ENCODE measurements at regions not wholly inside any gene's neighbourhood (a gene's known extent, or its start where the extent isn't known, plus 50 kb on each side); places are given as distances from the start of the nearest gene placed in this dataset.

- no peak overlapping the region for H3K4me3 ChIP-seq (ENCODE audit: low read depth, low read length)
- DNase-seq (ENCODE audit: low read depth): peak; percentile 83
- no peak for TF ChIP-seq CTCF (conservative IDR thresholded peaks at IDR 0.05; ENCODE audit: low read depth, low read length)
Measured at GRCh38 chr7:18177815-18178660, 150.4 kb upstream of the PRPS1L1 start.

GRCh38 chr7:18179093-18179492 is 151.4 kb upstream of the PRPS1L1 start:
- peak; percentile 33 for DNase-seq (ENCODE audit: low read depth)
- no peak for TF ChIP-seq CTCF (conservative IDR thresholded peaks at IDR 0.05; ENCODE audit: low read depth, low read length)
- H3K4me3 ChIP-seq (ENCODE audit: low read depth, low read length): no peak overlapping the region

- TF ChIP-seq CTCF (conservative IDR thresholded peaks at IDR 0.05; ENCODE audit: low read depth, low read length): no peak
- no peak for DNase-seq (ENCODE audit: low read depth)
- H3K4me3 ChIP-seq (ENCODE audit: low read depth, low read length): no peak overlapping the region
Measured at GRCh38 chr7:18180685-18181084, 153.0 kb upstream of the PRPS1L1 start.

- no peak overlapping the region for H3K4me3 ChIP-seq (ENCODE audit: low read depth, low read length)
- no peak for TF ChIP-seq CTCF (conservative IDR thresholded peaks at IDR 0.05; ENCODE audit: low read depth, low read length)
- DNase-seq (ENCODE audit: low read depth): no peak
Measured at GRCh38 chr7:18189500-18190126, 162.0 kb upstream of the PRPS1L1 start.

- no peak overlapping the region for H3K4me3 ChIP-seq (ENCODE audit: low read depth, low read length)
- no peak for DNase-seq (ENCODE audit: low read depth)
- no peak for TF ChIP-seq CTCF (conservative IDR thresholded peaks at IDR 0.05; ENCODE audit: low read depth, low read length)
Measured at GRCh38 chr7:18191341-18191740, 163.7 kb upstream of the PRPS1L1 start.

GRCh38 chr7:18191862-18192625 is 164.4 kb upstream of the PRPS1L1 start:
- no peak overlapping the region for H3K4me3 ChIP-seq (ENCODE audit: low read depth, low read length)
- TF ChIP-seq CTCF (conservative IDR thresholded peaks at IDR 0.05; ENCODE audit: low read depth, low read length): no peak
- DNase-seq (ENCODE audit: low read depth): no peak
